ENCODE measurements at regions not wholly inside any gene's neighbourhood (a gene's known extent, or its start where the extent isn't known, plus 50 kb on each side); places are given as distances from the start of the nearest gene placed in this dataset.

DNA sequence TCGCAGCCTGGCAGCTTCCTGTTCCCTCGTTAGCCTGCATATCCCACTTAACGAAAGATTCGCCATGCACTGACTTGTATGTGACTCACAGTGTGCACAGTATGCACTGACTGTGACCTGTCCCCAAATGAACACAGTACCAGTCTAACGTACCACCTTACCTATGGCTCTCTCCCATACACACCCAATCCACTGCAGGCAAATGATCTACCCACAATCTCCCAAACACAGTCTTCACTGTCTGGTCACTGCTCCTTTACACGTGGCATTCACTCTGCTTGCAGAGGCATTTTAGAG, 163.5 kb upstream of the EEA1 start:
- no peak for TF ChIP-seq CTCF (IDR thresholded peaks at IDR 0.05 in 8 of 11, conservative IDR thresholded peaks at IDR 0.05 in 3 of 11)
- no peak for TF ChIP-seq POLR2A (IDR thresholded peaks at IDR 0.05)

Data from spleen (tissue), 7 donors.